ENCODE measurements at regions not wholly inside any gene's neighbourhood (a gene's known extent, or its start where the extent isn't known, plus 50 kb on each side); places are given as distances from the start of the nearest gene placed in this dataset.
A peak's percentile ranks its signal among the peaks of the same experiment; 100 is the strongest.

DNA sequence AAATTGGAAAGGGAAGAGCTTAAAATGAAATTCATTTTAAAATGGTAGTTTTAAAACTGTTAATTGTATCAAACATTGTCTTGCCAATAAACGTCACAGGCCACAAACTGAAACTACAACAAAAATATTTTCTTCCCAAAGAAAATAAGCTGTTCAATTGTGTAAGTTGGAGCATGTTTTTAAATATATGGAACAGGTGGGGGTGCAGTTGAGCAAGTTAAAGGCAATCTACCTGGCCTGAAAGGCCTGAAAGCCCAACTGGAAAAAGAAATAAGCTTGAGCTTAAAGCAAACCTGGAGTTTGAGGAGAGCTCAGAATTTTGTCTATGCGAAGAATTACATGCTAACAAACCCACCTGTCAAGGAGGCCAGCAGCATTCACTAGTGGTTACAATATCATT is 439.5 kb downstream of the ACTL7B start:
- Histone ChIP-seq H3K4ac (ENCODE audit: low read depth, low read length) (no peak overlapping the region), H3K36me3 (ENCODE audit: control insufficient read depth, insufficient read depth, low read length) (no peaks in the 10 kb centered on the region), H3K9ac (ENCODE audit: low read depth, low read length) (no peak overlapping the region), H4K20me1 (ENCODE audit: insufficient read depth, low read length) (no peaks in the 10 kb centered on the region), H2BK5ac (ENCODE audit: low read depth, low read length, poor library complexity, severe bottlenecking) (no peak overlapping the region), H3K27me3 (ENCODE audit: control insufficient read depth, insufficient read depth, low read length) (no peaks in the 10 kb centered on the region), H2AK9ac (replicated peaks; ENCODE audit: low read depth, low read length, poor library complexity) (no peak overlapping the region), H2AK5ac (ENCODE audit: low read depth, low read length) (no peak overlapping the region), H3K14ac (replicated peaks; ENCODE audit: low read depth, low read length) (no peak overlapping the region), H3K18ac (ENCODE audit: low read depth, low read length) (no peak overlapping the region), H2BK20ac (ENCODE audit: low read depth, low read length) (no peak overlapping the region), H4K8ac (ENCODE audit: low read depth in 2 of 2, low read length in 2 of 2) (no peak overlapping the region), H3K23ac (ENCODE audit: low read depth, low read length) (no peak overlapping the region), H3K9me1 (ENCODE audit: insufficient read depth, low read length) (no peaks in the 10 kb centered on the region), H3K4me1 (ENCODE audit: control insufficient read depth, insufficient read depth, low read length) (no peaks in the 10 kb centered on the region), H3K79me1 (ENCODE audit: low read depth in 1 of 2, low read length in 2 of 2) (no peaks in the 10 kb centered on the region), H3K9me3 (ENCODE audit: control insufficient read depth, insufficient read depth, low read length) (0 out of 2 replicates have a peak, but pooled peaks cover 3% of the 10 kb centered on the region), H2BK120ac (ENCODE audit: low read depth, low read length) (no peak overlapping the region), H4K91ac (ENCODE audit: insufficient read depth, low read depth, low read length) (no peak overlapping the region), H3K56ac (ENCODE audit: extremely low read depth, insufficient read depth, low read length) (no peak overlapping the region), H3K4me2 (ENCODE audit: low read depth, low read length) (no peak overlapping the region), H3K4me3 (ENCODE audit: insufficient read depth, low read depth, low read length) (no peak overlapping the region), H2AFZ (replicated peaks; ENCODE audit: low read length, poor library complexity) (no peak overlapping the region), H3K27ac (ENCODE audit: insufficient read depth, low read length) (no peak overlapping the region), H4K5ac (ENCODE audit: low read depth, low read length) (no peak overlapping the region), H2BK15ac (ENCODE audit: low read depth, low read length) (no peak overlapping the region)
- ChIA-PET POLR2A (ENCODE audit: unreplicated experiment) (interaction anchor here (0.6 kb wide), 1 partner anchor 688 kb away, joined by 3 read pairs; no protein-coding TSS in a partner anchor), CTCF (interaction anchor here (0.6 to 1.7 kb wide), 4 partner anchors 14 to 149 kb away, joined by 3 to 4 read pairs (median 4); no protein-coding TSS in a partner anchor)
- no peak for ATAC-seq (ENCODE audit: low read depth)
- TF ChIP-seq RFX5 (IDR thresholded peaks at IDR 0.05; ENCODE audit: low read depth, low read length) (no peak), NFE2L2 (IDR thresholded peaks at IDR 0.05; ENCODE audit: low read depth, low read length) (no peak), POLR2A (IDR thresholded peaks at IDR 0.05; ENCODE audit: low read depth, low read length) (no peak), BHLHE40 (IDR thresholded peaks at IDR 0.05; ENCODE audit: low read depth, low read length) (no peak), CHD1 (IDR thresholded peaks at IDR 0.05; ENCODE audit: low read depth, low read length) (no peak), MAFK (IDR thresholded peaks at IDR 0.05; ENCODE audit: low read depth, low read length) (no peak), ELK1 (IDR thresholded peaks at IDR 0.05; ENCODE audit: borderline replicate concordance, low read depth, low read length) (no peak), FOS (IDR thresholded peaks at IDR 0.05; ENCODE audit: low read depth, low read length) (no peak), RAD21 (IDR thresholded peaks at IDR 0.05; ENCODE audit: low read length) (no peak), RCOR1 (IDR thresholded peaks at IDR 0.05; ENCODE audit: insufficient replicate concordance, low read length) (no peak), MAZ (IDR thresholded peaks at IDR 0.05; ENCODE audit: borderline replicate concordance, low read depth, low read length) (no peak), CEBPB (IDR thresholded peaks at IDR 0.05; ENCODE audit: low read depth, low read length) (no peak), SMC3 (IDR thresholded peaks at IDR 0.05; ENCODE audit: low read depth, low read length) (no peak)
- TF ChIP-seq, protein P1, sequence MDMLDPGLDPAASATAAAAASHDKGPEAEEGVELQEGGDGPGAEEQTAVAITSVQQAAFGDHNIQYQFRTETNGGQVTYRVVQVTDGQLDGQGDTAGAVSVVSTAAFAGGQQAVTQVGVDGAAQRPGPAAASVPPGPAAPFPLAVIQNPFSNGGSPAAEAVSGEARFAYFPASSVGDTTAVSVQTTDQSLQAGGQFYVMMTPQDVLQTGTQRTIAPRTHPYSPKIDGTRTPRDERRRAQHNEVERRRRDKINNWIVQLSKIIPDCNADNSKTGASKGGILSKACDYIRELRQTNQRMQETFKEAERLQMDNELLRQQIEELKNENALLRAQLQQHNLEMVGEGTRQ (IDR thresholded peaks at IDR 0.05; ENCODE audit: low read depth, low read length), result no peak
- no TSS peak for BruUV-seq (replicated peaks)
- in situ Hi-C loops (cut with MboI; ENCODE audit: low sequenced_read_pairs), result no loop called here
- DNase-seq, result peak; percentile 7
- dilution Hi-C loops (cut with HindIII; ENCODE audit: low sequenced_read_pairs, unreplicated experiment), result no loop called here
- no CpG with 5 or more reads among the region's 2 CpGs for WGBS, 2 experiments (ENCODE audit: extremely low coverage in 2 of 2, insufficient read length in 1 of 2)
- intact Hi-C loops (cut with micrococcal nuclease), result no loop called here
